GM23338 (cell line): ENCODE measurements at regions not wholly inside any gene's neighbourhood (a gene's known extent, or its start where the extent isn't known, plus 50 kb on each side); places are given as distances from the start of the nearest gene placed in this dataset.

Source experiments
- ATAC-seq: fragments of 200-7000 bp; cut with Tn5 transposase; 3 replicates; pipeline ENCODE4 v1.9.1; 2020
- DNase-seq: peaks from one replicate; pipeline ENCODE4 v3.0.0-alpha.2; 2015; ENCODE audit warnings: low spot score
- H2AFZ ChIP-seq: fragments of 200-600 bp; sonication (generic); 2 replicates; pipeline ENCODE4 v1.8.0; 2016; ENCODE audit warnings: antibody characterized with exemption, mild to moderate bottlenecking, moderate library complexity
- H3F3A ChIP-seq: fragments of 200-600 bp; sonication (generic); replicated peaks from 2 replicates; pipeline ENCODE4 v1.8.0; 2017; ENCODE audit warnings: antibody characterized with exemption, mixed run types, low read depth
- H3K27ac ChIP-seq: fragments of 200-600 bp; sonication (generic); 2 replicates; pipeline ENCODE4 v1.6.1; 2016; ENCODE audit warnings: low read depth
- H3K27me3 ChIP-seq: fragments of 200-600 bp; sonication (generic); 2 replicates; pipeline ENCODE4 v1.8.0; 2016; ENCODE audit warnings: mild to moderate bottlenecking, mixed run types, moderate library complexity; ENCODE audit not compliant: insufficient read depth
- H3K36me3 ChIP-seq: fragments of 200-600 bp; sonication (generic); 2 replicates; pipeline ENCODE4 v1.8.0; 2016; ENCODE audit warnings: mild to moderate bottlenecking; ENCODE audit not compliant: insufficient read depth
- H3K4me1 ChIP-seq: fragments of 200-600 bp; sonication (generic); 2 replicates; pipeline ENCODE4 v1.8.0; 2016; ENCODE audit warnings: mild to moderate bottlenecking, moderate library complexity; ENCODE audit not compliant: insufficient read depth
- H3K4me2 ChIP-seq: fragments of 200-600 bp; sonication (generic); 2 replicates; pipeline ENCODE4 v1.7.1; 2017; ENCODE audit warnings: mixed run types
- H3K4me3 ChIP-seq: fragments of 200-600 bp; sonication (generic); 2 replicates; pipeline ENCODE4 v1.6.1; 2016; ENCODE audit warnings: mixed run types
- H3K79me2 ChIP-seq: fragments of 200-600 bp; sonication (generic); replicated peaks from 2 replicates; pipeline ENCODE4 v1.8.0; 2017; ENCODE audit warnings: mild to moderate bottlenecking; ENCODE audit not compliant: insufficient read depth
- H3K9me2 ChIP-seq: fragments of 200-600 bp; sonication (generic); 2 replicates; pipeline ENCODE4 v1.8.0; 2017; ENCODE audit not compliant: insufficient read depth
- H4K20me1 ChIP-seq: fragments of 200-600 bp; sonication (generic); replicated peaks from 2 replicates; pipeline ENCODE4 v1.8.0; 2017; ENCODE audit warnings: mild to moderate bottlenecking; ENCODE audit not compliant: insufficient read depth
- H3K27ac Mint-ChIP-seq: 2 replicates; pipeline ENCODE4 v1.8.0; 2020; ENCODE audit warnings: inconsistent platforms, mild to moderate bottlenecking, moderate library complexity, mixed read lengths
- H3K27me3 Mint-ChIP-seq: 3 replicates; pipeline ENCODE4 v1.8.0; 2022; ENCODE audit warnings: low read depth, mild to moderate bottlenecking, moderate library complexity, mixed read lengths, inconsistent platforms; ENCODE audit not compliant: insufficient read depth, poor library complexity
- H3K36me3 Mint-ChIP-seq: 3 replicates; pipeline ENCODE4 v1.8.0; 2021; ENCODE audit warnings: low read depth, mild to moderate bottlenecking, inconsistent platforms, moderate library complexity, mixed read lengths
- H3K4me1 Mint-ChIP-seq: 3 replicates; pipeline ENCODE4 v1.8.0; 2020; ENCODE audit warnings: mild to moderate bottlenecking, inconsistent platforms, mixed read lengths
- H3K4me3 Mint-ChIP-seq: 3 replicates; pipeline ENCODE4 v1.8.0; 2021; ENCODE audit warnings: moderate library complexity, mild to moderate bottlenecking, inconsistent platforms, mixed read lengths
- H3K9me3 Mint-ChIP-seq: 3 replicates; pipeline ENCODE4 v1.8.0; 2020; ENCODE audit warnings: moderate library complexity, mild to moderate bottlenecking, inconsistent platforms, mixed read lengths
- CREB1 ChIP-seq: fragments of 250-450 bp; sonication (Bioruptor Pico); IDR thresholded peaks from 2 replicates; pipeline ENCODE4 v1.5.0; 2020; ENCODE audit warnings: low read depth, mild to moderate bottlenecking, moderate library complexity
- CTCF ChIP-seq, 2 experiments: fragments of 200-600 bp in 1 of 2; sonication (generic) in 1 of 2; conservative IDR thresholded peaks; 2 replicates each; pipeline versions ENCODE4 v1.5.1 to v1.6.1; 2016 to 2017; ENCODE audit warnings: antibody characterized with exemption in 2 of 2, low read depth in 2 of 2, mild to moderate bottlenecking in 2 of 2, moderate library complexity in 1 of 2
- ETS1 ChIP-seq: IDR thresholded peaks from 2 replicates; pipeline ENCODE4 v1.6.1; 2016; ENCODE audit warnings: antibody characterized with exemption
- EZH2 ChIP-seq: fragments of 200-600 bp; sonication (generic); IDR thresholded peaks from one replicate; pipeline ENCODE4 v1.8.0; 2017; ENCODE audit warnings: antibody characterized with exemption, mild to moderate bottlenecking, low read depth; ENCODE audit not compliant: unreplicated experiment
- EZH2phosphoT487 ChIP-seq: fragments of 200-600 bp; sonication (generic); IDR thresholded peaks from one replicate; pipeline ENCODE4 v1.8.1; 2018; ENCODE audit warnings: antibody characterized with exemption; ENCODE audit not compliant: unreplicated experiment
- JUNB ChIP-seq: IDR thresholded peaks from one replicate; pipeline ENCODE4 v1.6.1; 2016; ENCODE audit warnings: antibody characterized with exemption; ENCODE audit not compliant: unreplicated experiment
- NANOG ChIP-seq: IDR thresholded peaks from 2 replicates; pipeline ENCODE4 v1.6.1; 2016; ENCODE audit warnings: antibody characterized with exemption, borderline replicate concordance
- POLR2AphosphoS5 ChIP-seq: IDR thresholded peaks from 2 replicates; pipeline ENCODE4 v1.6.1; 2016; ENCODE audit warnings: antibody characterized with exemption, low read depth
- REST ChIP-seq: IDR thresholded peaks from one replicate; pipeline ENCODE4 v1.6.1; 2018; ENCODE audit warnings: antibody characterized with exemption; ENCODE audit not compliant: unreplicated experiment
- STAT1 ChIP-seq: IDR thresholded peaks from one replicate; pipeline ENCODE4 v1.6.1; 2016; ENCODE audit warnings: antibody characterized with exemption; ENCODE audit not compliant: unreplicated experiment
- ZNF114 ChIP-seq: fragments of 250-450 bp; sonication (Bioruptor Pico); IDR thresholded peaks from 2 replicates; pipeline ENCODE4 v1.5.0; 2020; ENCODE audit warnings: mild to moderate bottlenecking, moderate library complexity
- ZNF331 ChIP-seq: fragments of 250-450 bp; sonication (Bioruptor Pico); IDR thresholded peaks from 2 replicates; pipeline ENCODE4 v1.5.0; 2020; ENCODE audit warnings: low read depth, mild to moderate bottlenecking, moderate library complexity
- ZNF462 ChIP-seq: fragments of 250-450 bp; sonication (Bioruptor Pico); IDR thresholded peaks from 2 replicates; pipeline ENCODE4 v1.5.0; 2020; ENCODE audit warnings: mild to moderate bottlenecking, moderate library complexity

GRCh38 chr7:153397906-153398305 lies 638.4 kb downstream of the ACTR3B start:
- H3K4me1 Mint-ChIP-seq: no peaks in the 10 kb centered on the region; the same call in 2 of the 3 replicates
- no peak overlapping the region for H3K4me3 Mint-ChIP-seq
- Histone ChIP-seq H3K9me2 (no peaks in the 10 kb centered on the region), H3K27me3 (no peaks in the 10 kb centered on the region), H2AFZ (no peak overlapping the region), H4K20me1 (no peaks in the 10 kb centered on the region), H3K36me3 (peaks cover 4% of the 10 kb centered on the region; the same call in 1 of the 2 replicates), H3K4me3 (no peak overlapping the region), H3K79me2 (no peaks in the 10 kb centered on the region), H3K4me1 (no peaks in the 10 kb centered on the region), H3K4me2 (no peak overlapping the region), H3K27ac (no peak overlapping the region), H3F3A (no peaks in the 10 kb centered on the region)
- H3K27ac Mint-ChIP-seq: no peak overlapping the region
- peaks cover 7% of the 10 kb centered on the region for H3K27me3 Mint-ChIP-seq
- H3K9me3 Mint-ChIP-seq: peaks cover 97% of the 10 kb centered on the region
- H3K36me3 Mint-ChIP-seq: peaks cover 20% of the 10 kb centered on the region; the same call in 2 of the 3 replicates
- ATAC-seq (no peak), DNase-seq (no peak)
- no peak for TF ChIP-seq ETS1
- no peak for TF ChIP-seq NANOG
- no peak for TF ChIP-seq CREB1 (CRISPR knock-in tag)
- TF ChIP-seq ZNF114 (CRISPR knock-in tag): no peak
- TF ChIP-seq EZH2phosphoT487: no peak
- no peak for TF ChIP-seq ZNF331 (CRISPR knock-in tag)
- TF ChIP-seq POLR2AphosphoS5: no peak
- no peak for TF ChIP-seq STAT1
- no peak for TF ChIP-seq REST
- no peak for TF ChIP-seq JUNB
- no peak for TF ChIP-seq ZNF462 (CRISPR knock-in tag)
- no peak for TF ChIP-seq EZH2
- no peak for TF ChIP-seq CTCF (conservative IDR thresholded peaks at IDR 0.05; ENCODE audit: low read depth in 2 of 2)
